ENCODE measurements at regions not wholly inside any gene's neighbourhood (a gene's known extent, or its start where the extent isn't known, plus 50 kb on each side); places are given as distances from the start of the nearest gene placed in this dataset.
"Not testable (repeated sequence)": the region's sequence is repeated elsewhere in the genome, so short reads cannot be mapped to it uniquely, and the experiment has no call there.

- DNase-seq (ENCODE audit: low read depth in 2 of 2, low spot score in 1 of 2), result no peak
Observed at GRCh38 chr10:9012312-9012711, 957.8 kb downstream of the GATA3 start.

GRCh38 chr10:9015005-9015404 lies 960.5 kb downstream of the GATA3 start:
- no peak for DNase-seq (ENCODE audit: low read depth in 2 of 2, low spot score in 1 of 2)

- DNase-seq (ENCODE audit: low read depth in 2 of 2, low spot score in 1 of 2), result no peak
Observed at GRCh38 chr10:9015447-9015846, 961.0 kb downstream of the GATA3 start.

GRCh38 chr10:9016930-9017329 lies 962.4 kb downstream of the GATA3 start:
- no peak for DNase-seq (ENCODE audit: low read depth in 2 of 2, low spot score in 1 of 2)

DNA sequence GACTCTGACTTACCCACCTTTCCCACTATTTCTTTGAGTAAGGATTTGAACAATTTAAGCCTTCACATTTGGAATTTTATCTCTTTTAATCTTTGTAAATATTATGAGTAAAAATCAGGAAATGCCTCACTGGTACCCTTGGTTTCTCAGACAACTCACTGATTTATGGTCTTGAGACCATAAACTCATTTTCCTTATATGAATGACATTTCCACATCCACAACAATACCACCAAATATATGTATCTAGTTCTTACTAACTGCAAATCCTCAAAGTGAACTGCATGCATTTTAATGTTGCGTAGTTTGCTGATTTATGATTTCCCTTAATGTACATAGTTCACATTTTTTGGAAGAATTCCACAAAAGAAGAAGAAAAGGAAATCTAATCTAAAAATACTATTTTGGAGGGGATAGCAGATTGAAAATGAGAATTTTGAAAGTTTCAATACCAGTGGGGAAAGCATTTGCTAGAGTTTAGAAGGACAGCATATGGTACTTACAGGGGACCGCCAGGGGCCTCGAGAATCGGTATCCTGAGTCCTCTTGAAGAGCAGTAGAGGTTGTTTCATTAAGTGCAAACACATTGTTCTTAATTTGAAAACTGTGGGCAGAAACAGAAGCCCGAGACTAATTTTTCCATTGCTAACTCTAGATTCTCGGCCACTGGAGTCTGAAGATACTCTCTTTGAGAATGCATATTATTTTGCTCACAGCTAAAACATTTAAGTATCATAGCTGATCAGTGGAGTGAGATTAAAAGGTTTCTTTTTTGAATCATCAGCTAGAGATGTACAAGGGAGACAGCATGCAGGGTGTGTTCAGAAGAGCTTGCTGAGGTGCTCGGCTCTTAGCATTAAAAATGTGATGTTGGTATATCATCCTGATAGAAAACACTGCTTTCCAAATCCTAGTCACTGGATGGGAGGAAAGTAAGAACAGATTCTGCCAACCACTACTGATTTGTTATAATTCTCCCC lies 964.0 kb downstream of the GATA3 start:
- DNase-seq (ENCODE audit: low read depth in 2 of 2, low spot score in 1 of 2), result no peak

DNA sequence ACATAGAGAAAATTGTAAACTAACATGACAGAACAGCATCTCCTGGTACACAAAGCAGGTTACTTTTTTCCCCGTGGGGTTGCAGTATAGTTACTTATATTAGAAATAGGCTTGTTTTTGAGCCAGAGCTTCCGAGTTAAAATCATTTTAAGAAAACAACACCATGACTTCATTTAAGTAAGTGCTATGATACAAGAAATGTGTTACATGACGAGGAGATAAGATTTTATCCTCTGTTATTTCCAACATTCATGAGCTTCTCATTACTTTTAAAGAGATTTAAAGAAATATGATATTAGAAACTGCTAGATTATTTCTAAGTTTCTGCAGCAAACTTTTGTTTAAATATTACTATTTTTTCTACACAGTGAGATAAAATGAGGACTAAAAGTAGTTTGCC lies 968.7 kb downstream of the GATA3 start:
- no peak for DNase-seq (ENCODE audit: low read depth in 2 of 2, low spot score in 1 of 2)

DNA sequence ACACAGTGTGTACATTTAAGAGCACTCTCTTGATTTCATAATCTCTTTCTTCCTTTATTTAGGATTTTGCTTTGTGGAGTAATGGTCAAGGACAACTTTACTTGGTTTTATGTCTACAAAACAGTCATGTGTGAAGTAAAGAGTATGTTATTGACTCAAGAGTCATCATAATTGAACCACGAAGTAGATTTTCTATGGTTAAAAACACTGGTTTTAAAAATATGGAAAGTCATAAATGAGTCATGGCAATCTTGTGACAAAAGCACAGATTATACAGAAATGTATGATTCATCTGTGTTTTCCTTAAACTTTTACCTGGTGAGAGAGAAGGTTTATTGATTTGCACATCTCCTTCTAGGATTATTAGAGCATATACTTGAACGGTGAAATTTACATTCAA lies 969.7 kb downstream of the GATA3 start:
- DNase-seq (ENCODE audit: low read depth in 2 of 2, low spot score in 1 of 2), result no peak

- no peak for DNase-seq (ENCODE audit: low read depth in 2 of 2, low spot score in 1 of 2)
Observed at GRCh38 chr10:9028231-9028630, 973.7 kb downstream of the GATA3 start.

DNA sequence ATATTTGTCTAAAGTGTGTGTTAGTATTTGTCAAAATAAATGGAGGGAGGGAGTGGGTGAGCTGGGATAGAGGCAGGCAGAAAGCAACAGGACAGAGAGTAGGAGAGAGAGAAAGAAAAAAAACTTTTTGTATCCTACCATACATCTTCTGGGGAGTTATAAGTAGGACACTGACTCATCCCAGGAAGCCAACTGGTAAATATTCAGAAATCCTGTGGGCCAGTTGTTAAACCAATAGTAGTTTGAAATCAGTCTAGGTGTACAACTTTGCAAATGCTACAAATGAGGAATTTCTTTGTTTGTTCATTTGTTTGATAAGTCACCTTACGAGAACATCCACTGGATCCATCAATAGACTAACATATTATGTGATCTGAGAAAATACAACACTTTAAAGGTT lies 980.9 kb downstream of the GATA3 start:
- no peak for DNase-seq (ENCODE audit: low read depth in 2 of 2, low spot score in 1 of 2)

DNA sequence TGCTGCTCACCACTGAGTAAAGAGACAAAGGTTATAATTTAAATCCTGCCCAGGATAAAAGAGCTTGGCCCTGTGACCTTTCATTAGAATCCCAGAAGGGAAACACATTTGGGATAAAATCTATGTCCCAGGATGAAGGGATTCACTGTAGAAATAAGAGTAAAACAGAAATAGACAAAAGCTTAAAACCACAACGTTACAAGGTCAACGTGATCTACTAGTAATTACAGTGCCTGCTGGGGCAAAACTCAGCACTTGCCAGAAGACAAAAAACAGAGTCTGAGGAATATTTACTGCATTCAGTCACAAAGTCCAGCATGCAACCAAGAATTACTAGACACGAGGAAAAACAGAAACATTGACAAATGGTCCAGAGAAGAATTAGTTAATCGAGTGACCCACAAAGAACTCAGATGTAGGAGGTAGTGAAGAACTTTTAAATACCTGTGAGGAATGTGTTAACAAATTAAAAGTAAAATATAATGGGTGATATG lies 982.3 kb downstream of the GATA3 start:
- DNase-seq (ENCODE audit: low read depth in 2 of 2, low spot score in 1 of 2), result no peak

GRCh38 chr10:9038146-9038714 lies 983.7 kb downstream of the GATA3 start:
- no peak for DNase-seq (ENCODE audit: low read depth in 2 of 2, low spot score in 1 of 2)

DNA sequence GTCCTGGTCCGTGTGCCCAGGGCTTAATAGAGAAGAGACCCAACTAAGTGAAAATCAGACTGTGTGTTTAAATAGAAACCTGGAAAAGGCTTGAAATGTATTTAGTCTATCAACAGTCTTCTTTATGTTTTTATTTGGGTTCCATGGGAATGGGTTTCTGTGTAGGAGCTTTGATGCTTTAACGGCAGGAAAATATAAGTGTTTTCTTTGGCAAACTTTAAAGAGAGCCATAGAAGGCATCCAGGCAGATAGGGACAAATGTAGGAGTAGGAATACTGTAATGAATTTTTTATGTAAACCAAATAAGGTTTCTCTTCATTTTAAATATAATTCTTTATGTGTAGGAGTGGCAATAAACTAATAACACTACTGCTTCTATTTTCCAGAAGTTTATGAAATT lies 989.0 kb downstream of the GATA3 start:
- DNase-seq (ENCODE audit: low read depth in 2 of 2, low spot score in 1 of 2), result no peak

DNA sequence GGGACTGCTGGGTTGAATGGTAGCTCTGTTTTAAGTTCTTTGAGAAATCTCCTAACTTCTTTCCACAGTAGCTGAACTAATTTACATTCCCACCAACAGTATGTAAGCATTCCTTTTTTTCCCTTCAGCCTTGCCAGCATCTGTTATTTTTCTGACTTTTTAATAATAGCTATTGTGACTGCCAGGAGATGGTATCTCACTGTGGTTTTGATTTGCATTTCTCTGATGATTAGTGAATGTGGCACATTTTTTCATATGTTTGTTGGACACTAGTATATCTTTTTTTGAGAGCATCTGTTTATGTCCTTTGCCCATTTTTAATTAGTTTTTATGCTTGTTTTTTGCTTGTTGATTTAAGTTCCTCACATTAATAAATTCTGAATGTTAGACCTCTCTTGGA lies 990.8 kb downstream of the GATA3 start:
- DNase-seq (ENCODE audit: low read depth in 2 of 2, low spot score in 1 of 2), result no peak

GRCh38 chr10:9051328-9051974 lies 997.0 kb downstream of the GATA3 start:
- no peak for DNase-seq (ENCODE audit: low read depth in 2 of 2, low spot score in 1 of 2)

- DNase-seq (ENCODE audit: low read depth in 2 of 2, low spot score in 1 of 2), result no peak
Observed at GRCh38 chr10:9052767-9053166, 998.3 kb downstream of the GATA3 start.

- no peak for DNase-seq (ENCODE audit: low read depth in 2 of 2, low spot score in 1 of 2)
Observed at GRCh38 chr10:9056521-9056920, 1002.0 kb downstream of the GATA3 start.

DNA sequence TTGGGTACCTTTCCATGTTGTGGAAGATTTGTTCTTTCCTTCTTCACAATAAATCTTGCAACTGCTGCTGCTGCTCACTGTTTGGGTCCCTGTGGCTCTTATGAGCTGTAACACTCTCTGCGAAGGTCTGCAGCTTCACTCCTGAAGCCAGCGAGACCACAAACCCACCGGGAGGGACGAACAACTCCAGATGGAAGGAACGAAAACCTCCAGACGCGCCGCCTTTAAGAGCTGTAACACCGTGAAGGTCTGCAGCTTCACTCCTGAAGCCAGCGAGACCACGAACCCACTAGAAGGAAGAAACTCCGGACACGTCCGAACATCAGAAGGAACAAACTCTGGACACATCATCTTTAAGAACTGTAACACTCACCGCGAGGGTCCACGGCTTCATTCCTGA lies 1002.8 kb downstream of the GATA3 start:
- not testable (repeated sequence) for DNase-seq (ENCODE audit: low read depth in 2 of 2, low spot score in 1 of 2)

DNA sequence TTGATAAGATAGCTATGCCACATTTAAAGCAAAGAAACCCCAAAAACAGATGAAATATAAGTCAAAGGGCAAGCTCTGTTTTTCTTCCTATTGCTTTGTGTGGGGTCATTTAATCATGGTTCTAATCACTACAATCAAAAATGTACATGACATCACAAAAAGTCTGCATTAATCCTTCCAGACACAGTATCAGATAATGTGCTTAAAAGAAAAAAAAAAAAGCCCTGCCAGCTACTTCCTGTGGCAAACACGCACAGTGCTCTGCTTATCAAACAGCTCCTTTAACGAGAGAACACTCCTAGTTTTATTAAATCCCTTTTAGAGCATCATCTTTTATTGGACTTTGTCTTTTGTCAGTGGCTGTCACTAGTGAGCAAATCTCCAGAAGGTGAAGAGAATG lies 1005.8 kb downstream of the GATA3 start:
- no peak for DNase-seq (ENCODE audit: low read depth in 2 of 2, low spot score in 1 of 2)

DNA sequence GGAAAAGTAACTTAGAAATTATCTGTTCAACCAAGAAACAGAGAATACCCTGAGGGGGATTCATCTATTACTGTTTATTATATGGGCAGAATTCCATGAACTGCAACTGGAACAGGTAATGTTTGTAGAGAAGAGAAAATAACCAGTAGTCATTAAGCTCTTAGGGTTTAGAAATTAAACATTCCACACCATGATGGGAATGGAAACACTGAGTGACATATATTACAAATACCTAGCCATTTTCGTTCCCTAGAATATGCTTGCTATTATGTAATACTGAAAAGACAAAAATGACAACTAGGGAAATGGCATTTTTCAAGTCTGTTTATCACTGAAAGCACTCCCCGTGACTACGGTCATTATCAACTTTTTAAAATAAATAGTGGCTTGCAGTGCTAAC lies 1007.4 kb downstream of the GATA3 start:
- no peak for DNase-seq (ENCODE audit: low read depth in 2 of 2, low spot score in 1 of 2)

DNA sequence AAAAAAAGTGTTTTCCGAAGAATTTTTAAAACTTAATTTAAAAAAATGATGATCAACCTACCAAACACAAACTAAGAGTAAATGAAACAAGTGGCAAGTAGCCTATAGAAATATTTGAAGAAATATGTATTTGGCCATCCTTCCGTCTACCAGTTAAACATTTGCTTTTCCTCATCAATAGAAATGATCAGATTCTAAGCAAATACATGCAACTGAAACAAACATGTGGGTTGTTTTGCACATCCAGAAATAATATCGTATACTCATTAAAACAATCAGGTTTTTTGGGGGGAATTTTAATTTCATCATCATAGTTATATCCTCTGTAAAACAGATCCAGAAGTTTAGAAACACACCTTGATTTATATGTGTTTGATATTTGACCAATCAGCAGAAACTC lies 1011.7 kb downstream of the GATA3 start:
- no peak for DNase-seq (ENCODE audit: low read depth in 2 of 2, low spot score in 1 of 2)

- no peak for DNase-seq (ENCODE audit: low read depth in 2 of 2, low spot score in 1 of 2)
Observed at GRCh38 chr10:9068003-9068402, 1013.5 kb downstream of the GATA3 start.

DNA sequence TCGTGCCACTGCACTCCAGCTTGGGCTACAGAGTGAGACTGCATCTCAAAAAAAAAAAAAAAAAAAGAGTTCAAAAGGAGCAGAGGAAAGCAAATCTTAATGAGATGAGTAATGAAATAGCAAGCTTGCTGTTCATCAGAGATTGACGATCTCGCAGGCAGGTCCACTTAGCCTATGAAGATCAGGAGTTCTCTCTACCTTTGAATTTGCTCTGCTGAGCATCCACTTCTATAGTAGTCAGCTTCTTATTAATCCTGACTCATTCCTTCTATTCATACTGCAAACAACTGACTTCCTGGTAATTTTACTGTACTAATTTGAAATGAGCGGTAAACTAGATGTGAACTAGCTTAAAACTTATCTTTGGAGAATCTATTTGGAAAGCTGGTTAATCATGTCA lies 1014.6 kb downstream of the GATA3 start:
- no peak for DNase-seq (ENCODE audit: low read depth in 2 of 2, low spot score in 1 of 2)
